ENCODE measurements at regions not wholly inside any gene's neighbourhood (a gene's known extent, or its start where the extent isn't known, plus 50 kb on each side); places are given as distances from the start of the nearest gene placed in this dataset.

DNA sequence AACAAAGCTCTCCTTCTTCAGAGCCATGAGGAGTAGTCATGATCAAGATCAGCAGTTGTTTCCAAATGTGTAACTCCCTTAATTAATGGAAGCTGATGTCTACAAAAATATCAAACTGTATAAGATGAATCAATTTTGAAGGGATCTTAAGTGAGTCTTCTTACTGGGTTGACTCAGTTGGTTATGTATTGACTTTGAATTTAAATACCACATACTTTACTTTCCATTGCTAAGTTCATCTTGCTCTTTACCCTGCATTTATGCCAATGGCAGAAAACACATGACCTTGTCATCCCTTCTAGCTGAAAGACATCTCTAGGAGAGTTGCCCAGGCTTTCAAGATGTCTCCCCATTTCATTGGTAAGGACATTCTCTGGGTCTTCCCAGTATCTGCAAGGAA is 123.2 kb upstream of the STMND1 start:
- DNase-seq (ENCODE audit: low read depth in 4 of 4, low spot score in 2 of 4) = no peak

DNA sequence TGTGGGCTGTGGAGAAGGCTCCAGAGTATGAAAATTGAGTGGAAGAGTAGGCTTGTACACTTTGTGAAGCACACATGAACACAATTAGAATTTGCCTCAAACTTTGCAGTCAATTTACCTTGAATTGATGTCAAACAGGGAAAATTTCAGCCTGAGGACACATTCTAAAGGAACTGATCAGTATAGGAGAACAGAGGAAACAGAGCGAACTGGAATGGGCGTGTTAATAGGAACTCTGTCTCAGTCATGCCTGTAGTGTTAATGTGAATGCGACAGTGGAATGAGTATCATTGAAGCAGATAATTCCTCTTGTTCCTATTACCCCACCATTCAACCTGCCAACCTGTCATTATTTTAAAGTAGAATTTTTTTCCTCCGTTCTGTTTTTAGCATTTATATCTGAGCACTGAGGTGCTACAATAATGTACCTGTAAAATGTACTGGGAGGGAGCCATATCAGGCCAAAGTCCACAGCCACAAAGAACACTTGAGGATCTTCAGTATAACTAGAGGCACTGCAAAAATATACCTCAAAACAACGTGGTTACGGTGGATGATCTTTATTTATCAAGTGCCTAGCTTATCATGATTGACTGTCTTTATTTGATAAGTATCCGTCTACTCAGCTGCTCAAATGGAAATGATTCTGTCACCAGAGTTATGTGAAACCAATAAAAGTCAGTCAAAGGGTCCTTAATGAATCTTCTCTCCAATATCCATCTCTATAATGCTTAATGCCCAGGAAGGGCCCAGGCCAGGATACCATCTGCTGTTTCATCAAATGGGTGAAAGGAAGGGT is 125.3 kb upstream of the STMND1 start:
- DNase-seq (ENCODE audit: low read depth in 4 of 4, low spot score in 2 of 4) = no peak

DNA sequence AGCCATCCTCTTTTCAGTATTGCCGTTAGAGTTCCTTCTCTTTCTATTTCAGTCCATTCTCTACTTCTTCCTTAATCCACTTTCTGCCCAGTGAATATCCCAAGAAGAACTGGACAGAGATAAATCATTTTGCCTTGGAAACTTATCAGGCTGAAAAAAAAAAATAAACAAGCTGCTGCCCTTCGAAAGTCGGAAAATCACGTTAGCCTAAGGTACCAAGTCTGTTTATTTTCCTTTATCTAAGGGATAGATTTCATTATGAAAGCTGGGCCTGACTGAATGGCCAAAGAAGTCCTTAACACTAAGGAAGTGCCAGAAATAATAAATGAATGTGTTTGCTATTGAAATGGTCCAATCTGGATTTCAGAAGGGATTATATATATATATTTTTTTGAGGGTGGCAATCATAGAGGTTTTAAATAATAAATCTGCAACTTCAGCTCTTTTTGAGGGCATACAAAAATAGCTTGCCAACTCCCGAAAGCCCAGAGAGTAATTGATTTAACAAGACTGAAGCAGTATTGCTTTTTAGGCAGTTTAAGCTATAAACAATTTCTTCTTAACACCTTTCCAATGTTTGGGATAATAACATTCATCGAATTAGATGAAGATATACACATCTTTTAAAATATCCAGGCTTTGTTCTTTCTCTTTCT is 127.0 kb upstream of the STMND1 start:
- DNase-seq (ENCODE audit: low read depth in 4 of 4, low spot score in 2 of 4) = no peak

DNA sequence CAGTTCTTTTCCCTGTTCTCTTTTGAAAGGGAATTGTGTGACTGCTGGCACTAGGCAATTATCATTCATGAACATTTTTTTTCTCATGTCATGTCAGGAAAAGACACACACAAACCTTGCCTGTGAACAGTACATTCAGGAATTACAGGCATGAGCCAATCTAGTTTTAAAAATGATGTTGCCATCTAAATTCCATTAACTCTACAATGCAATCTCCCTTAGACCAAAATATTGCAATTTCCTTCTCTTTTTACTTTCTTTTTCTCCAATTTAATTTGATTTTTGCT is 127.5 kb upstream of the STMND1 start:
- DNase-seq (ENCODE audit: low read depth in 4 of 4, low spot score in 2 of 4) = no peak

DNA sequence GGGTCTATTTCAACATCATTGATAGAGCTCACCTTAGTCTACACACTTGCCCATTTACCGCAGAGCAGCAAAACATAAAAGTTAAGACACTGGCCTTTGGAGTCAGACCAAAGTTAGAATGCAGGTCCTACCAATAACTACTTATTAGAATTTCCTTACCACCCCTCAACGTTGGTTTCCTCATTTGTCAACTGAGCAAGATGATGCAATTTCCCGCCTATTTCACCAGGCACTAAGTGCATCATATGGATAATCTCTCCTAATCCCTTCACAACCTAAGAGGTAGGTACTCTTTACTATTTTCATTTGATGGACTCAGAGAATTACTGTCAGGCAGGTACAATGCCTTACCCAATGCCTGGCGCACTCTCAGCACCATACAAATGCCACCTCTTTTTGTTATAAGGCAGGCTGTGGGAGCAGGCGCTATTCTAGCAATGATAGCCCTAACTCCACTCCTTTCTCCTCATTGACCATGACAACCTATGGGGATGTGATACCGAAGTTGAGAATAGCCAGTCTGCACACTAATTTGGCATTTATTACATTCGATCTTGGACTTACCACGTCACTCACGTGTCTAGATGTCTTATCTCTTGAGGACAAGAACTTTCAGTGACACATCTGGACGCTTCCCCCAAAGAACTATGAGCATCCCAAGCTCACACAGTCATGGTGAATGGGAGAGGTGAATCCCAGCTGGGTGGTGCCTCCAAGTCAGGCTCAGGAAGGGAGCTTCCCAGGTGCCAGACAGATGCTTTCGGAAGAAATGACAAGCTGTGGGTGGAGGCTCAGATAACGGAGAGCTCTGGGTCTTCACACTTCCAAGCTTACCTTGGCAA is 128.1 kb upstream of the STMND1 start:
- DNase-seq (ENCODE audit: low read depth in 4 of 4, low spot score in 2 of 4) = no peak

DNA sequence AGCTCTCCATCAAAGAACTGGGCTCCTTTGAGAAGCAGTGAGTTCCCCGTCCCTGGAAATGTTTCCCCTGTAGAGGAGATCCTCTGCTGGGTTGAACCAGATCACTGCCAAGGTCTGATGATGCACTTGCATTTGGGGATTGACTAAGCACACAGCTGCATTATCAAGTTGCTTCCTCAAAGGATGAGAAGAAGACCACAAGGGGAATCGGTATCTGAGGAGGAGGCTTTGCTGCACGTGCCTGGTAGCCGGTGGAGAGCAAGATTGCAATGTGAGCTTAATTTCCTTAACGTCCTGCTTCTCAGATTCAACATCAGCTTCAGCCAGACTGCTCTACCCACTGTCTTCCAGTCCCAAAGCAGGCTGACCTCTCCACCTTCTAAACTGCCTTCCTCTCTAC is 128.8 kb upstream of the STMND1 start:
- DNase-seq (ENCODE audit: low read depth in 4 of 4, low spot score in 2 of 4) = no peak

DNA sequence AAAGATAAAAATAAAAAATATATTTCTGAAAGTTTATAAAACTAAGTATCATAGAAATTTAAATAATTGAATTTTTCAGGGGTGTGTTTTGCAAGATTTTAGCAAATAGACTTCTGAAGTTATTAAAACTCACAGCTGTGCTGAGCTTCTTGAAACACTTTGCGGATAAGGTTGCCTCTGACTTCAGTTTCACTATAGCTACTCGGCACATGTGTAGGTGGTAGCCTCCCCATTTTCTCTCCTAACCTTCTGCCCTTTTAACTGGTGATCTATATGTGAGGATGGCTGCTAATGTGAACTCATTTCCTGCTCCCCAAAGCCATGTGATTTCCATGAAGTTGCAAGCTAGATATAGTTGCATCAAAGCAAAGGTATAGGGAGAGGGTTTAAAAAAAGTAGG is 129.3 kb upstream of the STMND1 start:
- no peak for DNase-seq (ENCODE audit: low read depth in 4 of 4, low spot score in 2 of 4)

DNA sequence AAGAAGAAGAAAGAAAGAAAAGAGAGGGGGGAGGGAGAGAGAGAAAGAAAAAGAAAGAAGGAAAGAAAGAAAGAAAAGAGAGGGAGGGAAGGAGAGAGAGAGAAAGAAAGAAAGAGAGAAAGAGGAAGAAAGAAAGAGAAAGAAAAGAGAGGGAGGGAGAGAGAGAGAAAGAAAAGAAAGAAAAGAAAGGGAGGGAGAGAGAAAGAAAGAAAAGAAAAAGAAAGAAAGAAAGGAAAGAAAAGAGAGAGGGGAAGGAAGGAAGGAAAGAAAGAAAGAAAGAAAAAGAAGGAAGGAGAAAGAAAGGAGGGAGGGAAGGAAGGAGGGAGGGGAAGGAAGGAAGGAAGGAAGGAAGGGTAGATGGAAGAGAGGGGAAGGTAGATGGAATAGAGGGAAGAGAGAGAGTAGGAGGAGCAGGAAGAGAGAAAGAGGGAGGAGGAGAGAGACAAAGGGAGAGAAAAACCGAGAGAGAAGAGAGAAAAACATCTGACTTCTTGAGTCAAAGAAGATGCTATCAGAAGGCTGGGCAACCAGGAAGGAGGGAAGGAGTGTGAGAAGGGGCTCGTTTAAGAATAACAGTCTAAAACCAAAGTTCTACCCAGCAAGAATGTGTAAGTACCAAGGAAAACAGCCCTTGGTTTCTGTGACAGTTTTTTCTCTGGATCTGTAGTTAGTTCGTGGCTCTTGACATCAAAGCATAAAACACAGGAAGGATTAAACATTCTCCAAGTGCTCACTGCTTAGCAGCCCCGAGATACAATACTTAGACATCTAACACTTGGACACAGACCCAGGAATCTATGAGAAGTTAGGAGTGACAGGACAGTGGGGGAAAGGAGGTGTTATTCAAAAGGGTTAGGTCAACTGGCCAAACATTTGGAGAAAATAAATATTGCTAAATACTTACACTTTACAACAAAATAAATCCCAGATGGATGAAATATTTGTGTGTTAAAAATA is 131.9 kb upstream of the STMND1 start:
- DNase-seq (ENCODE audit: low read depth in 4 of 4, low spot score in 2 of 4) = no peak

DNA sequence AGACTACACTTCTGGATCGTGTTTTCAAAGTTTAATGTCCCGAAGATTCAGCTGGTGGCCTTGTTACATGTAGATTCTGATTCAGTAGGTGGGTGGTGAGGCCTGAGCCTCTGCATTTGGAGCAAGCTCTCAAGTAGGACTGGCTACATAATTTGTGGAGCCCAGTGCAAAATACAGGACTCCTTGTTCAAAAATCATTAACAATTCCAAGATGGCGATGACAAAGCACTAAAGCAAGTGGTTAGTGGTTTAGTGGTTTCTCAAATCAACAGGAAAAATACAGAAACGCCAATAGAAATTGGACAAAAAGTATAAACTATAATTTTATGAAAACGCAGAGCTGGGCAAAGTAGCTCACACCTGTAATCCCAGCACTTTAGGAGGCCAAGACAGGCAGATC is 133.7 kb upstream of the STMND1 start:
- DNase-seq (ENCODE audit: low read depth in 4 of 4, low spot score in 2 of 4) = no peak

DNA sequence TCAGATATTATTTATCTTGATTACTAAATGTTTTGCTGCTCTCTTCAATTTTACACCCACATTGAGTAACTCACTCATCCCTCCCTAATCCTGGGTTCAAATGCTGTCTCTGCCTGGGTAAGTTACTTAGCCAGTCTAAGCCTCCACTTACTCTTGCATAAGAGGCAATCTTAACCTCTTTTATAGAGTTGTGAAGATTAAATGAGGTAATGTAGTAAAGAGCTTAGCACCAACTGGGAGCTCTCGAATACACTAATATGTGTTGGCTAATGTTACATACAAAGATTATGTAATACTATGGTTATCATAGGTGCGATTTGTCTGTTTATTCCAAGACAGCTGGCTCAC is 134.4 kb upstream of the STMND1 start:
- DNase-seq (ENCODE audit: low read depth in 4 of 4, low spot score in 2 of 4) = no peak

DNA sequence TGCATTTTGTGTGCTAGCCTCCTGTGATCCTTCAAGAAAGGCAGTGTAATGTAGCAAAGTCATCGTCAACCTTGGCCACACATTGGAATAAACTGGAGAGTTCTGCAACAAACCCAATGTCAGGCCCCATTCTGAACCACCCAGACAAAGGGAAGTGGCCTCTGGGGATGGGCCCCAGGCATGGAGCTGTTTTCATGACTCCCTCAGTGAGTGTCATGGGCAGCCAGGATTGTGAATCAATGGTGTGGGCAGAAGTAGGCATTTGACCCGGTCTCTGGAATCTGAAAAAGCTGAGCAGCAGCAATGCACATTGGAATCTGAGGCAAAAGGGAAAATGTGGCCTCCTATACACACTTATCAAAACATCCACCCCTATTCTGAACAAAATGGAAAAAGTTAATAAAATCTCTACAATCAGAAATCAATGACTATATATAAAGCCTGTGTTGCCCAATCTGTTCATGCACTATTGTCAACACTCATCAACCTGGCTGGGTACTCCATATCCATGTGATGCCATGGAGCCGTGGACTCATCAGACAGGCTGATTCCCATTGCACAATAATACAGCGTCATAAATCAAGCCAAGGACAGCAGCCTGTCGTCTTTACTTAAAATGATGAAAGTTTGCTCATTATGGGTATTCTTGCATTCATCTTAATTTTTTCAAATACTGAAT is 134.9 kb upstream of the STMND1 start:
- DNase-seq (ENCODE audit: low read depth in 4 of 4, low spot score in 2 of 4) = no peak

DNA sequence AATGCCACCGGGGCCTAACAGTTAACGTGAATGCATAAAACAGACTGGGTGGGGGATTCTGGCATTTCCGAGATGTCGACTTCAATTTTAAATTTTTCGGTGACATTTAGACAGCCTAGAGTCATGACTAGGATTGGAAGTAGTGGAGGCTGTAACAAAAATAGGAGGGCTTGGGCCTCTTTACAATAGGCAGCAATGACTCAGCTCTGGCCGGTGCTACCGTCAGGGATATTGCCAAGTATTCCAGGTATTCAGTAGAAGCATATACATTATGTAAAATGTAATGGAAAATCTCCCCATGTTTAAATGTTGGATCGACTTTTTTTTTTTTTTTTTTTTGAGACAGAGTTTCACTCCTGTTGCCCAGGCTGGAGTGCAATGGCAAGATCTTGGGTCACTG is 136.2 kb upstream of the STMND1 start:
- no peak for DNase-seq (ENCODE audit: low read depth in 4 of 4, low spot score in 2 of 4)

DNA sequence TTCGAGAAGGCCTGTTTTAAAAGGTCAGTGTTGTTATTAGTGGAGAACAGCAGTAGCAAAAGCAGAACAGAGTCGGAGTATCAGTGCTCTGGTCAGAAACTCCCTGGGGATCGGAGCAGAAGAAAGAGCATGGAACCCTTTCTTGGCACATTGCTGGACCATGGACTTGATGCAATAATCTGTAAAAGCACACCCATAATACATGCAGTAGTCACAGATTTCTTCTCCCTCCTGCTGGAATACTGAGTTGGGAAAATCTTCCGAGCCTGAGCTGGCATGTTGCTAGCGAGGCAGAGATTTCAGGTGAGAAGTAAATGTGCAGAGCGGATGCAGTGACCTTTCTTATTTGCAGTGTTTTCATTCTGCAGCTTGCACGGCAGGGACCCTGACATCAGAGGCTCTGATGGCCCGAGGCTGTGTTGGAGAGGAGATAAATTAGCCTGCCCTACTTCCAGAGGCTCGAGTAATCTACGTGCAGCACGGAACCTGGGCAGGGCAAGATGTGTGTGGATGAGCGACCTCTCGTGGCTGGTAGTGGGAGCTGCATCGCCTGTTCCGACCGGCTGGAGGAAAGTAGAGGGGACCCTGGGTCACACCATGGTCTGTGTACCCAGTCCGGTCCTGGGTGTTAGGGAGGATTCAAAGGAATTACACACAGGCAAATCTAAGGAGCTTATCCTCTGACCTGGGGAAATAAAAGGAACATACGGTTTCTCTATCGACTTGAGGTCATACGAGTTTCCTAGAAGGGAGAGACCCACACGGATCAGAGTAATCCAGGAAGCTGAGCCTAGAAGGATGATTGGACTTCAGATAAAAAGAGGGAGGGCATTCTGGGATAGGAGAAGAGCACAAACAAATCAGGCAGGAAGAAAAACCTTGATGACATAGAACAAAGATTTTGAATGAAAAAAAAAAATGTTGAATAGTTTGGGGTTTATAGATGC is 137.0 kb upstream of the STMND1 start:
- DNase-seq (ENCODE audit: low read depth in 4 of 4, low spot score in 2 of 4) = peak in 3 of 4 donors; percentile 50 to 63 (median 55)

DNA sequence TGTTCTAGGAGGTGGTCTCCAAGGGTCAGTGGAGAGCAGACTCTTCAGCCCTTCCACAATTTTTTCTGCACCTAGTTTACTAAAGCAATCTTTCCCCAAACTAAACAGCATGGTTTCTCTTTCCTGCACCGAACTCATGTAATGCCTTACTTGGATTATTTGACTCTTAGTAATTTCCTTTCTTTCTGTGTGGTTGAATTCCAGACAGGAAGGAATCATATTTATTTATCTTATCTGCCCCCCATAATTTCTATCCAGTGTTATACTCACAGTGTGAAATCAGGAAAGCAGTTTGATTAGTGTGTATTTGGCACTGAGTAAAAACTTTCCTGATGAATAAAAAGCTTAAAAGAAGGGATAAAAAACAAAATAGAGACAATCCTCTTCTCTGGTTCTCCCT is 140.3 kb upstream of the STMND1 start:
- no peak for DNase-seq (ENCODE audit: low read depth in 4 of 4, low spot score in 2 of 4)

DNA sequence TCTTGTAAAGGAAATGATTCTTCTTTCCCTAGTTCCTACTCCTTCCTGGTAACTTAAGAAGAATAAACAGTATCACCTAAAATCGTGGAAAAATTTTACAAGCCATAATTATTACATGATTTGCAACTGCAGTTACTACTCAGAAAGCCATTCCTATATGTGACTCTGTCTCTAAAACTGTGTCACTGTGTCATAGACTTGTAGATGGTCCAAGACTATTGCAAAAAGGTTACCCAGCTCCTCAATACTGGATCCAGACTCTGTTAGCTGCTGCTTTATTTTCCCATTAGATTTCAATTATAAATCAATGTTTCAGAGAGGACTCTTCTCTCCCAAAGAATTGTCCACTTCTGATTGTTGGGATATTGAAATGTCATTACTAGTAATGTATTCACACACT is 142.1 kb upstream of the STMND1 start:
- no peak for DNase-seq (ENCODE audit: low read depth in 4 of 4, low spot score in 2 of 4)

DNA sequence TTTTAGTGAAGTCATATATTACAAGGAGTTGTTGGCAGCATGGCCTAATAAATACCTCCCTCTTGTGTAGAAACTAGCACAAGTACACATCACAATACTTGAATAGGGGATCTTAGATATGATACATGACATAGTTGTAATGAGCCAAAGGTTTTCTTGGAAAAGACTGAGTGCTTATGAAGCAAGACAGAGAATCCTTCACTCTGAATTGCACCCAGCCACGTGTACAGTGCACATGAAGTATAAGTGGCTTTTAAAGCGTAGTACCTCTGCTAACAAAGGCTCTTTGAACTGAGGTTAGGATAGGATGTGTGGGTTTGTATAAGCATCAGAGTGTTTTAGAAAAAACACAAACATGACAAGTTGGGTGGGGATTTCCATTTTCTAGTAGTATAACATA is 145.5 kb upstream of the STMND1 start:
- no peak for DNase-seq (ENCODE audit: low read depth in 4 of 4, low spot score in 2 of 4)

DNA sequence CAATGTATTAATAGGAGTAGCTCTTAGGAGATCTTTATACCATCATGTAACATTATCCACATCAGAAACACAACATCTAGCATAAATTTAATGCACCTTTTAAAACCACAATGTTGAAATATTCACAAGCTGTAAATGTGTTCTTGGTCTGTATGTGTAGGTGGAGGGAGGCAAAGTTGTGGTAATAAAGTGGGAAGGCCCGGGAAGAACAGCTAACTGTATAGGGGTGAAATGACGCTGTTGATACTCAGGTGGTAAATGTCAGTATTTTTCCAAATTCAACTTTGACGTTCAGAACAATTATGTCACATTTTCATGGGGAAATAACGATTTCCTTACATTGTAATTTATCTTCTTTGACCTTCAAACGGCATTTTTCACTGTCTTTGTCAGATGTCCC is 146.0 kb upstream of the STMND1 start:
- DNase-seq (ENCODE audit: low read depth in 4 of 4, low spot score in 2 of 4) = no peak

DNA sequence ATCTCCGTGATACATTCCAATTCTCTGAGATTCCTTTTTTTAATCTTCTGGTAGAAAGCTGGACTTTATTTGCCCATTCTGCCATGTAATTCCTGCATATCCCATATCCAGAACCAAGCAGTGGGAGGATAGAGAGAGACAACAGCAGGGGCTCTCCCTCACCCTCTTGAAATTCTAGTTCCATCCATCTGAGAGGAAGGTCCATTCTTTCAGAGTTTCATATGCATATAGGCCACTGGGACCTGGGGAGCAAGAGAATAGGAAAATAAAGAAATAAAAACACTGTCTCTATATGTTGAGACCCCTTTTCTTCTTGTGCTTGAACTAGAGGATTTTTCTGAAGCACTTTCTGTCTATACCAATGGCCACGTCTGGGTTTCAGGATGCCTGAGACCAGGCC is 147.9 kb upstream of the STMND1 start:
- no peak for DNase-seq (ENCODE audit: low read depth in 4 of 4, low spot score in 2 of 4)

DNA sequence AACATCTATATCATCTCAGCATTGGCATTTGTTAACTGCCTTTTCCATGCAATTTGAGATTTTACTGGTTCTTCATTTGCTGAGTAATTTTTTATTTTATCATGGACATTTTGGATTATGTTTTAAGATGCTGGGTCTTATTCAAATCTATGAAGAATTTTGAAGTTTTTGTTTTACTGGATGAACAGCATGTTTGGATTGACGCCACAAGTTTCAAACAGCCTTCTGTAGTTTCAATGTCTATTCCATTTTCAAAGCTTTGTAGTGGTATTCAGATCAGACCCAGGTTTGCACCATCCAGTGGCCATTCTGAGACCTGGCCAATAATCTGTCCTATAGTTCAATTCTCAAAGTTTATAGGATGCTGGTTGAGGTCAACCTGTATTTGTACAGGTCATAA is 148.4 kb upstream of the STMND1 start:
- no peak for DNase-seq (ENCODE audit: low read depth in 4 of 4, low spot score in 2 of 4)
